NOMO-1 (cell line): ENCODE measurements at regions not wholly inside any gene's neighbourhood (a gene's known extent, or its start where the extent isn't known, plus 50 kb on each side); places are given as distances from the start of the nearest gene placed in this dataset.
"Not testable (repeated sequence)": the region's sequence is repeated elsewhere in the genome, so short reads cannot be mapped to it uniquely, and the experiment has no call there.

Experiments used
- DNase-seq, 2 experiments: peaks; one replicate each; lab custom pipeline; 2025; ENCODE audit not compliant: unreplicated experiment in 2 of 2; lab: John Stamatoyannopoulos, UW

- not testable (repeated sequence) for DNase-seq
These were observed 1430.6 kb downstream of the CDH8 start for GRCh38 chr16:60605652-60606051.

- no peak for DNase-seq
These were observed 1431.1 kb downstream of the CDH8 start for GRCh38 chr16:60605176-60605575.

GRCh38 chr16:60586493-60586892, 1449.7 kb downstream of the CDH8 start:
- no peak for DNase-seq

GRCh38 chr16:60582528-60582927, 1453.7 kb downstream of the CDH8 start:
- no peak for DNase-seq

- DNase-seq = no peak
These were observed 1469.3 kb downstream of the CDH8 start for GRCh38 chr16:60566901-60567300.

- no peak for DNase-seq
These were observed 1471.7 kb downstream of the CDH8 start for GRCh38 chr16:60564588-60564987.

- no peak for DNase-seq
These were observed 1473.1 kb downstream of the CDH8 start for GRCh38 chr16:60563166-60563565.

GRCh38 chr16:60558936-60559335, 1477.3 kb downstream of the CDH8 start:
- DNase-seq = no peak

GRCh38 chr16:60553090-60553757, 1483.0 kb downstream of the CDH8 start:
- no peak for DNase-seq

- no peak for DNase-seq
These were observed 1494.7 kb downstream of the CDH8 start for GRCh38 chr16:60541535-60541934.

GRCh38 chr16:60510941-60511340, 1525.3 kb downstream of the CDH8 start:
- no peak for DNase-seq

GRCh38 chr16:60510208-60510607, 1526.0 kb downstream of the CDH8 start:
- DNase-seq = no peak

GRCh38 chr16:60491273-60491672, 1545.0 kb downstream of the CDH8 start:
- DNase-seq = no peak

GRCh38 chr16:60485872-60486489, 1550.3 kb downstream of the CDH8 start:
- DNase-seq = no peak

GRCh38 chr16:60484901-60485300, 1551.3 kb downstream of the CDH8 start:
- DNase-seq = no peak

- no peak for DNase-seq
These were observed 1554.6 kb downstream of the CDH8 start for GRCh38 chr16:60481591-60481990.

GRCh38 chr16:60478810-60479209, 1557.4 kb downstream of the CDH8 start:
- no peak for DNase-seq

GRCh38 chr16:60463986-60464385, 1572.3 kb downstream of the CDH8 start:
- no peak for DNase-seq

- DNase-seq = no peak
These were observed 1576.8 kb downstream of the CDH8 start for GRCh38 chr16:60459463-60459862.

- DNase-seq = no peak
These were observed 1578.0 kb downstream of the CDH8 start for GRCh38 chr16:60458255-60458654.

GRCh38 chr16:60452646-60453045, 1583.6 kb downstream of the CDH8 start:
- no peak for DNase-seq

- DNase-seq = no peak
These were observed 1597.3 kb downstream of the CDH8 start for GRCh38 chr16:60438894-60439293.

- DNase-seq = no peak
These were observed 1603.8 kb downstream of the CDH8 start for GRCh38 chr16:60432472-60432871.
